Activated naive CD4-positive, alpha-beta T cell treated with anti-CD3 and anti-CD28 coated beads for 36 hours (primary cell): ENCODE measurements at regions not wholly inside any gene's neighbourhood (a gene's known extent, or its start where the extent isn't known, plus 50 kb on each side); places are given as distances from the start of the nearest gene placed in this dataset.
"Not testable (repeated sequence)": the region's sequence is repeated elsewhere in the genome, so short reads cannot be mapped to it uniquely, and the experiment has no call there.

Source experiments
- CTCF ChIA-PET: fragments of 350-600 bp; sonication (Branson Sonifier 250); formaldehyde crosslinking; loops from one replicate; lab custom pipeline; 2021; ENCODE audit warnings: antibody characterized with exemption; lab: Charles Lee
- DNase-seq: peaks from one replicate; pipeline ENCODE4 v3.0.0-alpha.2; 2020
- H3K27ac Mint-ChIP-seq: one replicate; pipeline ENCODE4 v1.8.0; 2021; ENCODE audit warnings: mild to moderate bottlenecking, mixed read lengths
- H3K27me3 Mint-ChIP-seq: one replicate; pipeline ENCODE4 v1.8.0; 2021; ENCODE audit warnings: low read depth, mixed read lengths
- H3K36me3 Mint-ChIP-seq: one replicate; pipeline ENCODE4 v1.8.0; 2021; ENCODE audit warnings: low read depth, mixed read lengths
- H3K4me1 Mint-ChIP-seq: one replicate; pipeline ENCODE4 v1.8.0; 2021; ENCODE audit warnings: low read depth, mixed read lengths
- H3K4me3 Mint-ChIP-seq: one replicate; pipeline ENCODE4 v1.8.0; 2021; ENCODE audit warnings: mild to moderate bottlenecking, moderate library complexity, mixed read lengths
- H3K9me3 Mint-ChIP-seq: one replicate; pipeline ENCODE4 v1.8.0; 2021; ENCODE audit warnings: mixed read lengths
- intact Hi-C: fragments of 100-400 bp; cut with micrococcal nuclease; formaldehyde crosslinking; loops from one replicate; pipeline ENCODE4 v1.15.1; 2023

DNA sequence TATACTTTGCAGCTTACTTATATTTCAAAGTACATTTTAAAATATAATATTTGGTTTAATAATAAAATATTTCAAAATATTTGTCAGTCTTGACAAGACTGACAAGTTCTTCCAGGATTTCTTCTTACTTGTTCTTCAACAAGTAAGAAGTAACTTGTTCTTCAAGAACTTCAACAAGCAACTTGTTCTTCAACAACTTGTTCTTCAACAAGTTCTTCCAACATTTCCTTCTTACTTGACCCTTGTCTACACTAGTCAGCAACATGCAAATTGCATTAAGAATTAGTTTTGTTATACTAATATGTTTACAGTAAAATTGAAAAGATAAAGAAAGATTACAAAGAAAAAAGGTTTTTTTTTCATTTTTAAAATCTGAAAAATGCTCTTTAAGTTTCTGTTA, 731.7 kb downstream of the NSUN3 start:
- DNase-seq, result no peak
- Mint-ChIP-seq H3K9me3 (peaks cover 3% of the 10 kb centered on the region), H3K27ac (no peak overlapping the region), H3K4me3 (no peak overlapping the region), H3K27me3 (no peaks in the 10 kb centered on the region), H3K4me1 (no peaks in the 10 kb centered on the region), H3K36me3 (no peaks in the 10 kb centered on the region)
- intact Hi-C loops, result no loop called here
- CTCF ChIA-PET, result no interaction called here

DNA sequence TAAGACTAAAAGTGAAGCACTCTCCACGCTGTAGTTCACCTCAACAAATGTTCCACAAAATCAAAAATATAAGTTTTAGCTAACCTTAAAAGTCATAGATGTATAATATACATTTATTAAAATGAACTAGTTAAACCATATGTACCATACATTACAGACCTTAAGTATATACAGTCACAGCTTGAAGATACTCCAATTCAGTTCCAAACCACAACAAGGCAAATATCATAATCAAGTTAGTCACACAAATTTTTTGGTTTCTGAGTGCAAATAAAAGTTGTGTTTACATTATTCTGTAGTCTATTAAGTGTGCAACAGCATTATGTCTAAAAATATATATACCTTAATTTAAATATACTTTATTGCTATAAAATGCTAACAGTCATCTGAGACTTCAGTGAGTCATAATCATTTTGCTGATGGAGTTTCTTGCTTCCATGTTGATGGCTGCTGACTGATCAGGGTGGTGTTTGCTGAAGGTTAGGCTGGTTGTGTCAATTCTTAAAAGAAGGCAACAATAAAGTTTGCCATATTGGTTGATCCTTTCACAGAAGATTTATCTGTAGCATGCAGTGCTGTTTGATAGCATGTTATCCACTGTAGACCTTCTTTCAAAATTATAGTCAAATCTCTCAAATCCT, 736.7 kb downstream of the NSUN3 start:
- Mint-ChIP-seq H3K36me3 (no peaks in the 10 kb centered on the region), H3K4me3 (no peak overlapping the region), H3K27ac (no peak overlapping the region), H3K9me3 (peaks cover 7% of the 10 kb centered on the region), H3K4me1 (no peaks in the 10 kb centered on the region), H3K27me3 (no peaks in the 10 kb centered on the region)
- intact Hi-C loops, result no loop called here
- CTCF ChIA-PET, result no interaction called here
- DNase-seq, result no peak

DNA sequence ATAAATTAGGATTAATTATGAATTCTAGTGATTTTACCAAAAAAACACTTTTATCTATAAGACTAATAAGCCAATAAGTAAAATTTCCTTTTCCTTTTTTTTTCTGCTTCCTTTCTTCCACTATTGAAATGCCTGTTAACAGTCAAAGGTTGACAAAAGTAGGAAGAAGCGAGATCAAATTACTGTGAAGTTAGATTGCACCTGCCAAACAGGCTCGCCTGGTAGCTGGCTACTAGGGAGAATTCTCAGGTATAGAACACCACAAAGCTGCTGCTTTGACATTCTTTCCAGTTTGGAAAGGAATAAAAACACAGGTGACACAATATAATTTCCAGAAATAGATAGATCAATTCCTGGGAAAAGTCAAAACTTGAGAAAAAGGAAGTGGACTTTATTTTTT, 749.0 kb downstream of the NSUN3 start:
- Mint-ChIP-seq H3K36me3 (no peaks in the 10 kb centered on the region), H3K4me1 (no peaks in the 10 kb centered on the region), H3K9me3 (no peaks in the 10 kb centered on the region), H3K27me3 (no peaks in the 10 kb centered on the region), H3K4me3 (no peak overlapping the region), H3K27ac (no peak overlapping the region)
- intact Hi-C loops, result no loop called here
- CTCF ChIA-PET, result no interaction called here
- DNase-seq, result no peak

DNA sequence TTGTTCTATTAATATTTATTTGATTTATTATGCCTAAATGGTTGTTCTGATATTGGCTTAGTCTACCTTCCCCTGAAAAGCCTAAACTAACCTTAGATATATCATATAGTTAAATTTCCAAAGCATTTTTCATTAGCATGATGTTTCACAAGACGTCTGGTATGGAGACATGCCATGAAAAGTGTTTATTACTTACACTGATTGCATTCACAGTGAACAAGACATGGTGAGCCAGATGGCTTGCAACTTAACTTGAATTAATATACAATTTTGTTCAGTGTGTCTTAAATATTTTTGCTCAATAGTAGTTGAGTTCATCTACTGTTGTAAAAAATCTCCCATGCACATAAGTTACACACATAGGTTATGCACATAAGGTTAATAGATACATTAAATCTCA, 758.4 kb downstream of the NSUN3 start:
- Mint-ChIP-seq H3K27me3 (no peaks in the 10 kb centered on the region), H3K4me3 (no peak overlapping the region), H3K9me3 (peaks cover 3% of the 10 kb centered on the region), H3K36me3 (no peaks in the 10 kb centered on the region), H3K27ac (no peak overlapping the region), H3K4me1 (no peaks in the 10 kb centered on the region)
- CTCF ChIA-PET, result no interaction called here
- no peak for DNase-seq
- intact Hi-C loops, result no loop called here

DNA sequence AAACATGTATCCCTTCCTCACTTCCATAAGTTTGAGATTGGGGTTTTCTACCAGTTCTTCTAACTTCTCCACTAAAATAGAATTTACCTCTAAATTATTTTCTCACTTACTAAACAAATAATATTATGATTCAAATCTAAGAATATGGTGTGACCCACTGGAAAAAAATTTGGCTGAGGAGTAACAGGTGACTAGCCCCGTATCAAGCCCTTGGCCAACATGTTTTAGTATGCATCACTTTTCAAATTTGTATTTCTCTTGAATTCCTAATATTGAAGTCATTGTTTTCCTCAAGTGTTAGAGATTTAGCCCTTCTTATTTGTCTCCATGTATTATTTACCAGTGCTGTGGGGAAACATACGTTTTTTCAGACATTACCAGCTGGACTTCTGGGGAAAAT, 759.4 kb downstream of the NSUN3 start:
- no peaks in the 10 kb centered on the region for H3K4me1 Mint-ChIP-seq
- H3K27me3 Mint-ChIP-seq, result no peaks in the 10 kb centered on the region
- CTCF ChIA-PET, result no interaction called here

DNA sequence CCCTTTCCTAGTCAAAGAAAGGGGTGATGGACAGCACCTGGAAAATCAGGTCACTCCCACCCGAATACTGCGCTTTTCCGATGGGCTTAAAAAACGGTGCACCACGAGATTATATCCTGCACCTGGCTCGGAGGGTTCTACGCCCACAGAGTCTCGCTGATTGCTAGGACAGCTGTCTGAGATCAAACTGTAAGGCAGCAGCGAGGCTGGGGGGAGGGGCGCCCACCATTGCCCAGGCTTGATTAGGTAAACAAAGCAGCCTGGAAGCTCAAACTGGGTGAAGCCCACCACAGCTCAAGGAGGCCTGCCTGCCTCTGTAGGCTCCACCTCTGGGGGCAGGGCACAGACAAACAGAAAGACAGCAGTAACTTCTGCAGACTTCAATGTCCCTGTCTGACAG, 783.4 kb downstream of the NSUN3 start:
- intact Hi-C loops, H3K4me3 Mint-ChIP-seq, H3K9me3 Mint-ChIP-seq, H3K36me3 Mint-ChIP-seq, CTCF ChIA-PET, DNase-seq, H3K27ac Mint-ChIP-seq, H3K27me3 Mint-ChIP-seq, H3K4me1 Mint-ChIP-seq: not testable (repeated sequence)

More for the DNA sequence above, 759.4 kb downstream of the NSUN3 start:
- peaks cover 5% of the 10 kb centered on the region for H3K9me3 Mint-ChIP-seq
- DNase-seq, result no peak
- H3K4me3 Mint-ChIP-seq, result no peak overlapping the region
- intact Hi-C loops, result no loop called here
- no peak overlapping the region for H3K27ac Mint-ChIP-seq
- no peaks in the 10 kb centered on the region for H3K36me3 Mint-ChIP-seq

DNA sequence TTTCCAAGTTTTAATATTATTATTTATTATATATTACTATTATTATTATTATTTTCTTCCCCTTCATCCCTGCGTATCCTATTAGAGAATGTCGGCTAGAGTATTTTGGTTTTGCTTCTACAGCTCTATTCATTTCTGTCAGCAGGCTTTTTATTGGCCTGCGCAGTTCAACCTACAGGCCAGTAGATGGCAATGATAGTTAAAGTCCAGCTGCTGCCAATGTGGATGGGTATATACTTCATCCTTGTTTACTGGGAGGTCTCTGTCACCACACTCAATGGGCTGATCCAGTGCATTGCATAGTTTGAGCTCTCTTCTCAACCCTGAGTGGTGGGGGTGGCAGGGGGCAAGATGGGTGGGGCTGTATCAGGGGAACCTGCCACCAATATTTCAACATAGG, 799.8 kb downstream of the NSUN3 start:
- CTCF ChIA-PET, result no interaction called here
- H3K27ac Mint-ChIP-seq, result no peak overlapping the region
- H3K27me3 Mint-ChIP-seq, result no peaks in the 10 kb centered on the region
- H3K9me3 Mint-ChIP-seq, result peaks cover 32% of the 10 kb centered on the region
- no peak overlapping the region for H3K4me3 Mint-ChIP-seq
- H3K36me3 Mint-ChIP-seq, result no peaks in the 10 kb centered on the region
- no peaks in the 10 kb centered on the region for H3K4me1 Mint-ChIP-seq
- intact Hi-C loops, result loop anchor here (5.0 kb wide), 1 partner anchor 1950 kb away; the partner anchor contains the start of gene EPHA6
- no peak for DNase-seq

DNA sequence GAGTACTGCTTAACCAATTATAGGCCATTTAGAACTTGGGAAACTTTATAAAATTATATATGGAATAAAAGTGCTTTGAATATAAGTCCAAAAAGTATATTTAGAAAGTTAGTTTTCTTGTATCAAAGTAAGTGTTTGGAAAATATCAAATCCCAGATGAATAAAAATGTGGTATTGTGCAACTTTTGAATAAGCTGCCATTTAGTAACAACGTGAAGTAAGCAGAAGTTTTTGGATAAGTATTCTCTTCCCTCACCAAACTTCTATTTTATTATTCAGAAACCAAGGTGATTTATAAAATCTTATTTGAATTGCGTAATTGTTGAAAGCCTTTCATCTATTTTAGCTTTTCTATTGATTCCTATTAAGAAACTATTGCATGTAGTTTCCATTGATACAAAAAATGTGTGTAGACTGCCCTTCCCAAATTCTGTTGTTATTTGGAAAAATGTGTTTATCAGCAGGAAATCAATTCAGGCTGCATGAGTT, 806.2 kb downstream of the NSUN3 start:
- Mint-ChIP-seq H3K27ac (no peak overlapping the region), H3K4me1 (no peaks in the 10 kb centered on the region), H3K36me3 (no peaks in the 10 kb centered on the region), H3K4me3 (no peak overlapping the region), H3K9me3 (peaks cover 11% of the 10 kb centered on the region), H3K27me3 (no peaks in the 10 kb centered on the region)
- CTCF ChIA-PET, result interaction anchor here (0.6 kb wide), 1 partner anchor 16 kb away, joined by 4 read pairs; no protein-coding TSS in a partner anchor
- intact Hi-C loops, result no loop called here
- no peak for DNase-seq

DNA sequence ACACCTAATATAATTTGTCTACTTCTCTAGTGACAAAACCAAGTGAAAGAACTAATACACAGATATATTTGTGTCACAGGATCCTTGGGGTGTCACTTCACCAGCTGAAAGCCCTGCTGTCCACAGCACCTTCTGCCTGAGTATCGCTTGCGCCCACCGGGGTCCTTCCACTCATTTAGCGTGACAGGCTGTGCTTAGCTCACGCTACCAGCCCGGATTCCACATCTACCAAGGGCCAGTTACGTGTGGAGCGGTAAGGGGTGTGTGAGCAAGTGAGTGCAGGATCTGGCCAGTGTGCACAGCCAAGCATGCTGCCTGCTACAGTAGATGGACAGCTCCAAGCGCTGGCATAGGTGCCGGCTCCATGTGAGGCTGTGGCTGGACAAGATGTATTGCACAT, 810.9 kb downstream of the NSUN3 start:
- no peak for DNase-seq
- CTCF ChIA-PET, result no interaction called here
- Mint-ChIP-seq H3K27me3 (no peaks in the 10 kb centered on the region), H3K27ac (no peak overlapping the region), H3K36me3 (no peaks in the 10 kb centered on the region), H3K4me3 (no peak overlapping the region), H3K9me3 (peaks cover 1% of the 10 kb centered on the region), H3K4me1 (no peaks in the 10 kb centered on the region)
- intact Hi-C loops, result no loop called here

DNA sequence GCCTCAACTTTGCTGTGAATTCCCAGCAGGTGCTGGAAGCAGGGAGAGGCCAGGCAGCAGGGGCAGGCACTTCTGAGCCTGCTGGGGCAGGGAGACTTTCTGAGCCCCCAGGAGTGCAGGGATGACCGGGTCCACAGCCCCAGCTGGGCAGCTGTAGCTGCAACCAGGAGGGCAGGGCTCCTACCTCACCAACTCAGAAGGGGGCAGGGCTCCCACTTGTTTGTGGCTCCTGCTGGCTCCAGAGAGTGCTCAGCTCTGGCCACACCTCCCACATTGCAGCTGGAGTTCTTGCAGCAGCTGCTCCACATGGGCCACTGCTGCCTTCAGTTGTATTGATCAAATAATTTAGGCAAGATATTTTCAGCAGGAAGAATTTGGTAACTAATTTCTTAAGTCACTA, 812.3 kb downstream of the NSUN3 start:
- Mint-ChIP-seq H3K4me1 (no peaks in the 10 kb centered on the region), H3K27ac (no peak overlapping the region), H3K9me3 (peaks cover 1% of the 10 kb centered on the region), H3K27me3 (no peaks in the 10 kb centered on the region), H3K4me3 (no peak overlapping the region), H3K36me3 (no peaks in the 10 kb centered on the region)
- CTCF ChIA-PET, result no interaction called here
- intact Hi-C loops, result no loop called here
- DNase-seq, result no peak

DNA sequence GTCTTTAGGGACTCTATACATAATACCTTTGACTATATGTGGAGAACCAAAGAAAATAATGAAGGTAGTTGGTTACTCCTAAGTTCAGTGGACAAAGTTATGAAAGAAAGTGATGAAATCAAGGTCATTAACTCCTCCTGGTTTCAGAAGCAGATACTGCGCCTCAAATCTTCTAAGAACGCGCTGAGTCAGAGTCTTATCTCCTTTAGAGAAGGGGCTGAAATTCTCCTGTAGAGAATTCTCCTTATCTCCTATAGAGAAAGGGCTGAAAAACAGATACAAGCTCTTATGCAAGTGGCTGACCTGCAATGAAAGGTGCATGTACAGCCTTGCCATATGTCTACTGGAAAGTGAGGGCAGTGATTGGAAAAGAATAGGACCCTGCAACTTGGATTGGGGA, 824.2 kb downstream of the NSUN3 start:
- H3K4me3 Mint-ChIP-seq, result no peak overlapping the region
- H3K9me3 Mint-ChIP-seq, result peaks cover 11% of the 10 kb centered on the region
- intact Hi-C loops, result no loop called here
- H3K36me3 Mint-ChIP-seq, result no peaks in the 10 kb centered on the region
- no peaks in the 10 kb centered on the region for H3K27me3 Mint-ChIP-seq
- DNase-seq, result no peak
- H3K27ac Mint-ChIP-seq, result no peak overlapping the region
- CTCF ChIA-PET, result no interaction called here
- no peaks in the 10 kb centered on the region for H3K4me1 Mint-ChIP-seq

DNA sequence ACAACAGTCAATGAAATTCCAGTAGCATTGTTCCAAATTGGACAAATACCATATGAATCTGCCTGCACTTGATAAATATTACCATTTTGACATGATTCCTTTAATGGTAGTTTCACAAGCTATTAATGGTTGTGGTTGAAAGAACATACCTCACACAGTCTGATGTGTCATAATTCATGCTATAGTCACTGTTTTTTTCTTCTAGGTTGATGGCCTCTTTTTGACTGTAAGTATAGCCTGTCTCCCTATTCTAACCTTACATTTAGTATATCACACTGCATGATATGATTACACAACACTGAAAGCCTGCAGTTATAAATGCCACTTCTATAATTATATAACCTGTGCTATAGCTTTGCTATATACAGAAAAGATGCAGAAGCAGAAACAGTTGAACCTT, 834.1 kb downstream of the NSUN3 start:
- no peaks in the 10 kb centered on the region for H3K36me3 Mint-ChIP-seq
- H3K4me1 Mint-ChIP-seq, result no peaks in the 10 kb centered on the region
- no peaks in the 10 kb centered on the region for H3K27me3 Mint-ChIP-seq
- H3K27ac Mint-ChIP-seq, result no peak overlapping the region
- intact Hi-C loops, result no loop called here
- CTCF ChIA-PET, result no interaction called here
- DNase-seq, result no peak
- H3K9me3 Mint-ChIP-seq, result no peaks in the 10 kb centered on the region
- H3K4me3 Mint-ChIP-seq, result no peak overlapping the region

DNA sequence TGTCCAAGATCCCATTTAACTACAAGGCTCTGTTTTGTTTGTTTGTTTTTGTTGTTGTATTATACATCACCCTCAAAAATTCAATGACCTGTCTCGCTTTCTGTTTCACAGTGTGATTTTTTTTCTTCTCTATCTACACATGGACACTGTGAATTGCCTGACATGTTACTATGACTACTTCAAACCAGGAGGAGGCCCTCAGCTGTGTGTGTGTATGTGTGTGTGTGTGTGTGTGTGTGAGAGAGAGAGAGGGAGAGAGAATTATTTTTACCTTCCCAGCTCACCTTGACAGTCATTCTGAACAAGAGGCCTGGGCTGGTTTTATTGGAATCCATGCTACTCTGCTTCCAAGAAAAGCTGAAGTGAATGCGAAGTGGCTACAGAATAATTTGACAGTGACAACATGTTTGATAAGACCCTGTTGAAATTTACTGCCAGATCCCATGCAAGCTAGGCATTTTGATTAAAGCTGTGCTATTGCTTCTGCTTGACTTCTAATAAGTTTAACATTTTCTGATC, 841.4 kb downstream of the NSUN3 start:
- peaks cover 1% of the 10 kb centered on the region for H3K9me3 Mint-ChIP-seq
- no peaks in the 10 kb centered on the region for H3K4me1 Mint-ChIP-seq
- CTCF ChIA-PET, result no interaction called here
- intact Hi-C loops, result no loop called here
- H3K27me3 Mint-ChIP-seq, result no peaks in the 10 kb centered on the region
- no peak overlapping the region for H3K27ac Mint-ChIP-seq
- no peak overlapping the region for H3K4me3 Mint-ChIP-seq
- no peaks in the 10 kb centered on the region for H3K36me3 Mint-ChIP-seq
- DNase-seq, result no peak
